ENCODE measurements at regions not wholly inside any gene's neighbourhood (a gene's known extent, or its start where the extent isn't known, plus 50 kb on each side); places are given as distances from the start of the nearest gene placed in this dataset.

DNA sequence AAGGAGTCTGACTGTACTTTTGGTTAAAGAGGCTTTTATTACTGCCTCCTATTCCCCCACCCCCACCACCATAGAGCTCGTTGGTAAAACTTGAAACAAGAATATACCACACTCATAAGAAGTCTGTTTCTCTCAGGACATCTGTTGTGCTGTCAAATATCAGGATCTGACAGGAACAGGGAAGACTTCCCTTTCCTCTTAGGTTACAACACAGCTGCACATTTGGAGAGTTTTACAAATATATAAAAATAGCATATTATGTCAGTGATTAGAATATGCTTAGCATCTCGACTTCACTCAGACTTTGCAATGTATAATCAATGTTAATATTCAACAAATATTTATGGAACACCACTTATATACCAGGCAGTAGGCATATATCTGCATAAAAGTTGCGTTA is 439.6 kb upstream of the REG3G start:
- no peak overlapping the region for H3K4me3 ChIP-seq (ENCODE audit: low read depth, low read length)
- no peak for TF ChIP-seq MYC (IDR thresholded peaks at IDR 0.05; ENCODE audit: low read depth, low read length)
- no peak for TF ChIP-seq POLR2A (IDR thresholded peaks at IDR 0.05; ENCODE audit: extremely low read depth, insufficient read length)
- TF ChIP-seq, protein P1, sequence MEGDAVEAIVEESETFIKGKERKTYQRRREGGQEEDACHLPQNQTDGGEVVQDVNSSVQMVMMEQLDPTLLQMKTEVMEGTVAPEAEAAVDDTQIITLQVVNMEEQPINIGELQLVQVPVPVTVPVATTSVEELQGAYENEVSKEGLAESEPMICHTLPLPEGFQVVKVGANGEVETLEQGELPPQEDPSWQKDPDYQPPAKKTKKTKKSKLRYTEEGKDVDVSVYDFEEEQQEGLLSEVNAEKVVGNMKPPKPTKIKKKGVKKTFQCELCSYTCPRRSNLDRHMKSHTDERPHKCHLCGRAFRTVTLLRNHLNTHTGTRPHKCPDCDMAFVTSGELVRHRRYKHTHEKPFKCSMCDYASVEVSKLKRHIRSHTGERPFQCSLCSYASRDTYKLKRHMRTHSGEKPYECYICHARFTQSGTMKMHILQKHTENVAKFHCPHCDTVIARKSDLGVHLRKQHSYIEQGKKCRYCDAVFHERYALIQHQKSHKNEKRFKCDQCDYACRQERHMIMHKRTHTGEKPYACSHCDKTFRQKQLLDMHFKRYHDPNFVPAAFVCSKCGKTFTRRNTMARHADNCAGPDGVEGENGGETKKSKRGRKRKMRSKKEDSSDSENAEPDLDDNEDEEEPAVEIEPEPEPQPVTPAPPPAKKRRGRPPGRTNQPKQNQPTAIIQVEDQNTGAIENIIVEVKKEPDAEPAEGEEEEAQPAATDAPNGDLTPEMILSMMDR (IDR thresholded peaks at IDR 0.05; ENCODE audit: low read depth, low read length) = no peak
- TF ChIP-seq, protein P2, sequence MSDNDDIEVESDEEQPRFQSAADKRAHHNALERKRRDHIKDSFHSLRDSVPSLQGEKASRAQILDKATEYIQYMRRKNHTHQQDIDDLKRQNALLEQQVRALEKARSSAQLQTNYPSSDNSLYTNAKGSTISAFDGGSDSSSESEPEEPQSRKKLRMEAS (IDR thresholded peaks at IDR 0.05; ENCODE audit: low read depth, low read length) = no peak
- no peak for DNase-seq (ENCODE audit: low read depth)

DNA sequence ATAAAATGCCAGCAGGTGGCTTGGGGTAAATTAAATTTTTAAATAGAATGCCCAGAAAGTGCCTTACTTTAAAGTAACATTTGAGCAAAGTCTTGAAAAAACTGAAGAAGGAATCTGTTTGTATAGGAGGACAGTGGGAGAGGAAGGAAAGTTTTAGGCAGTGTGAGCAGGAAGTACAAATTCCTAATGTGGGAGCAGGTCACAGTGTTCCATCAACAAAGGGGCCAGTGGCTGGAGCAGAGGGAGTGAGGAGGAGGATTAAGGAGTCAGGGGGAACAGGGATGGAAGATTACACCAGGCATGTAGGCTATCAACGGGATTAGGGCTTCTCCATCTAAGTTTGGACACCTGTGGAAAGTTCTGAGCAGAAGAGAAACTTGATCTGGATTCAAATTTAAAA is 439.2 kb upstream of the REG3G start:
- DNase-seq (ENCODE audit: low read depth) = no peak
- TF ChIP-seq MYC (IDR thresholded peaks at IDR 0.05; ENCODE audit: low read depth, low read length) (no peak), POLR2A (IDR thresholded peaks at IDR 0.05; ENCODE audit: extremely low read depth, insufficient read length) (no peak)
- TF ChIP-seq, protein P2 (IDR thresholded peaks at IDR 0.05; ENCODE audit: low read depth, low read length) = no peak
- TF ChIP-seq, protein P1 (IDR thresholded peaks at IDR 0.05; ENCODE audit: low read depth, low read length) = no peak
- H3K4me3 ChIP-seq (ENCODE audit: low read depth, low read length) = no peak overlapping the region

DNA sequence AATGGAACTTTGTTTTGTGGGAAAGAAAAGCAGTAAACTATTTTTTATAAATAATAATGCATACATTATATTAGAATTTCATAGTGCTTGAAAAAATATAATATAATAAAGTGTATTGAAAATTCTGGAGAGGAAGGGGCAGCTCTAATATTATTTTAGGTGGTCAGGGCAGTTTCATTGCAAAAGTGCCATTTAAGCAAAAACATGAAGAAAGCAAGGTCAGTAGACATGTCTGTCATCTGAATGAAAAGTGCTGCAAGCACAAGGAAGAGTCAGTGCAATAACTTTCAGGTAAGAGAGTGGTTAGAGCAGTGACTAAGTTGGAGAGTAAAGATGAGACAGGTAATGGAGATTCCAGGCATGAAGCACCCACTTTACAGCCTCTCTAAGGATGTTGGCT is 435.6 kb upstream of the REG3G start:
- no peak for DNase-seq (ENCODE audit: low read depth)
- TF ChIP-seq MYC (IDR thresholded peaks at IDR 0.05; ENCODE audit: low read depth, low read length) = no peak
- TF ChIP-seq, protein P1 (IDR thresholded peaks at IDR 0.05; ENCODE audit: low read depth, low read length) = no peak
- no peak for TF ChIP-seq POLR2A (IDR thresholded peaks at IDR 0.05; ENCODE audit: extremely low read depth, insufficient read length)
- TF ChIP-seq, protein P2 (IDR thresholded peaks at IDR 0.05; ENCODE audit: low read depth, low read length) = no peak
- H3K4me3 ChIP-seq (ENCODE audit: low read depth, low read length) = no peak overlapping the region

DNA sequence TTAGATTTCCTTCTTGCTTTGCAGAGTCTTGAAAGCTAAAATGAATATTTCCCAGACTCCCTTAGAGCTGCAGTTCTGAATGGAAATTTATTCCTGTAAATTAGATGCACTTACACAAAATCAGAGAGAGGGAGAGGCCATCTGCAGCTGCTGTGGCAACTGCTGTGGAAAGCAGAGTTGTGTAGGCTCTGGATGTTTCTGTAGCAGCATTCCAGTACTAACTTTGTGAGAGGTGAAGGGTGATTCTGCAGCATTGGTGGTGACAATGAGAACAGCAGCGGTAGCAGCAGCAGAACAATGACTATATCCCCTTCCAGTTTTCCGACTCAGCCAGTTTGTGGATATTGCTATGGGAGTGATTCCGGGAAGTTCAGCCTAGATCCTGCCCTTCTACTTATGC is 433.0 kb upstream of the REG3G start:
- no peak for DNase-seq (ENCODE audit: low read depth)
- no peak for TF ChIP-seq POLR2A (IDR thresholded peaks at IDR 0.05; ENCODE audit: extremely low read depth, insufficient read length)
- TF ChIP-seq, protein P2 (IDR thresholded peaks at IDR 0.05; ENCODE audit: low read depth, low read length) = no peak
- no peak for TF ChIP-seq MYC (IDR thresholded peaks at IDR 0.05; ENCODE audit: low read depth, low read length)
- TF ChIP-seq, protein P1 (IDR thresholded peaks at IDR 0.05; ENCODE audit: low read depth, low read length) = no peak

DNA sequence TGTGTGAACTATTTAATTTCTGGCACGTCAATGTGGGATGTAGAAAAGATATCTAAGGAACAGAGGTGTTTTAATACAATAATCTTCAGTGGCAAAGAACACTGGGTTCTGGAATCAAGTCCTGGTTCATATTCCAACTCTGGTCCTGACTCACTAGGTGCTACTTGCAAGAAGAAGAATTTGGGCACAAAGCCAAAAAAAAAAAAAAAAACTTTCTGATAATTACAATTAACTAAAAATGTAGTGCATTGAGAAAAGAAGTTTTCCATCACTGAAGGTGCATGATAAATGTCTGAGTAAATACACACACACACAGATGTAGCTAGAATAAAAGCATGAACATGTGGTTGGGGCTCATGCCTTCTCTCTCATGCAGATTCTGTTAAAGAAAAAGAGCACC is 424.4 kb upstream of the REG3G start:
- DNase-seq (ENCODE audit: low read depth) = no peak
- TF ChIP-seq POLR2A (IDR thresholded peaks at IDR 0.05; ENCODE audit: extremely low read depth, insufficient read length) (no peak), MYC (IDR thresholded peaks at IDR 0.05; ENCODE audit: low read depth, low read length) (no peak)
- TF ChIP-seq, protein P2 (IDR thresholded peaks at IDR 0.05; ENCODE audit: low read depth, low read length) = no peak
- TF ChIP-seq, protein P1 (IDR thresholded peaks at IDR 0.05; ENCODE audit: low read depth, low read length) = no peak
- H3K4me3 ChIP-seq (ENCODE audit: low read depth, low read length) = no peak overlapping the region

More for the DNA sequence above, 433.0 kb upstream of the REG3G start:
- no peak overlapping the region for H3K4me3 ChIP-seq (ENCODE audit: low read depth, low read length)

DNA sequence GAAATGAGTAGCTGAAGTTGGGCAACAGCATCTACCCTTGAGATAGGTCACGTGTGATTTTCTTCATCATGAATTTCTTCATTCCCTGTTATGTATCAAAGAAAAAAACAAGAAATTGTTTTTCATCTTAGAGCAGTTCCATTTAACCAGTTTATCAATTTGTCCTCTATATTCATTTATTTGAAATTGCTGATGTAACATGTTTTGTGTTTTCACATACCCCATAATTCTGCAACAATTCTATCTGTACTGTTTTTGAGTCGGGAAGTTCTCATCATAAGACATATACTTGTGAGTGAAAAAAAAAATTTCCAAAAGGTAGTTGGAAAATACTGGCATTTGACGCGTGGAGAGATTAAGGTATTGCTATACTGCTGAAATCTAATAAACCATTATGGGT is 422.6 kb upstream of the REG3G start:
- TF ChIP-seq POLR2A (IDR thresholded peaks at IDR 0.05; ENCODE audit: extremely low read depth, insufficient read length) = no peak
- TF ChIP-seq, protein P2 (IDR thresholded peaks at IDR 0.05; ENCODE audit: low read depth, low read length) = no peak
- TF ChIP-seq, protein P1 (IDR thresholded peaks at IDR 0.05; ENCODE audit: low read depth, low read length) = no peak
- no peak for TF ChIP-seq MYC (IDR thresholded peaks at IDR 0.05; ENCODE audit: low read depth, low read length)
- DNase-seq (ENCODE audit: low read depth) = no peak
- no peak overlapping the region for H3K4me3 ChIP-seq (ENCODE audit: low read depth, low read length)

Data from NB4 (cell line).